ENCODE measurements at regions not wholly inside any gene's neighbourhood (a gene's known extent, or its start where the extent isn't known, plus 50 kb on each side); places are given as distances from the start of the nearest gene placed in this dataset.

GRCh38 chr2:166661391-166661790, 167.3 kb upstream of the SCN7A start:
- Histone ChIP-seq H3K36me3 (ENCODE audit: insufficient read depth, low read length) (no peaks in the 10 kb centered on the region), H3K4me2 (ENCODE audit: insufficient read depth, low read length) (no peak overlapping the region), H3K79me2 (ENCODE audit: insufficient read depth, low read length) (no peaks in the 10 kb centered on the region), H3K9me3 (ENCODE audit: low read depth, low read length) (no peaks in the 10 kb centered on the region), H3K4me1 (ENCODE audit: insufficient read depth, low read length) (no peaks in the 10 kb centered on the region), H2AFZ (ENCODE audit: low read length) (no peak overlapping the region), H3K27ac (ENCODE audit: low read depth, low read length) (no peak overlapping the region), H3K27me3 (ENCODE audit: insufficient read depth, low read length) (no peaks in the 10 kb centered on the region), H3K4me3 (ENCODE audit: insufficient read depth, low read length) (no peak overlapping the region), H4K20me1 (ENCODE audit: insufficient read depth, low read length) (no peaks in the 10 kb centered on the region)
- no peak for TF ChIP-seq CTCF (IDR thresholded peaks at IDR 0.05; ENCODE audit: extremely low read depth, low read depth, low read length)
- DNase-seq (ENCODE audit: insufficient read length, low spot score, missing footprints): no peak

- Histone ChIP-seq H3K27ac (ENCODE audit: low read depth, low read length) (no peak overlapping the region), H2AFZ (ENCODE audit: low read length) (no peak overlapping the region), H3K27me3 (ENCODE audit: insufficient read depth, low read length) (no peaks in the 10 kb centered on the region), H3K9me3 (ENCODE audit: low read depth, low read length) (no peaks in the 10 kb centered on the region), H3K36me3 (ENCODE audit: insufficient read depth, low read length) (no peaks in the 10 kb centered on the region), H4K20me1 (ENCODE audit: insufficient read depth, low read length) (no peaks in the 10 kb centered on the region), H3K4me3 (ENCODE audit: insufficient read depth, low read length) (no peak overlapping the region), H3K4me1 (ENCODE audit: insufficient read depth, low read length) (no peaks in the 10 kb centered on the region), H3K79me2 (ENCODE audit: insufficient read depth, low read length) (no peaks in the 10 kb centered on the region), H3K4me2 (ENCODE audit: insufficient read depth, low read length) (no peak overlapping the region)
- no peak for TF ChIP-seq CTCF (IDR thresholded peaks at IDR 0.05; ENCODE audit: extremely low read depth, low read depth, low read length)
- DNase-seq (ENCODE audit: insufficient read length, low spot score, missing footprints): no peak
Measured at GRCh38 chr2:166658901-166659300, 164.9 kb upstream of the SCN7A start.

DNA sequence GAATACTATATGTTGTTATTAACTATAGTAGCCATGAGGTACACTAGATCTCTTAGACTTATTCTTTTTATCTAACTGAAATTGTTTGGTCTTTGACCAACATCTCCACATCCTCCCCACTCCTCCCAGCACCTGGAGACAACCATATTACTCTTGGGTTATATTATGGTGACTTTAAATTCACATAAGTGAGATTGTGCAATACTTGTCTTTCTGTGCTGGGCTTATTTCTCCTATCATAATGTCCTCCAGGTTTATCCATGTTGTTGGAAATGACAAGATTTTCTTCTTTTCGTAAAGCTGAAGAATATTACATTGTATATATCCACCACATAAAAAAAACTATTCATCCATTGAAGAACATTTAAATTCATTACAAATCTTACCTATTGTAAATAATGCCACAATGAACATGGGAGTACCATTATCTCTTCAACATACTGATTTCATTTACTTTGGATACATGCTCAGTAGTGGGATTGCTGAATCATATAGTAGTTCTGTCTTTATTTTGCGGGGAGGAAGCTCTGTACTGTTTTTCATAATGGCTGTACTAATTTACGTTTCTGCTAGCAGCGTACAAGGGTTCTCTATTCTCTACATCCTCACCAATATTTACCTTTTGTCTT, 159.2 kb upstream of the SCN7A start:
- Histone ChIP-seq H3K9me3 (ENCODE audit: low read depth, low read length) (no peaks in the 10 kb centered on the region), H4K20me1 (ENCODE audit: insufficient read depth, low read length) (no peaks in the 10 kb centered on the region), H3K4me3 (ENCODE audit: insufficient read depth, low read length) (no peak overlapping the region), H3K4me2 (ENCODE audit: insufficient read depth, low read length) (no peak overlapping the region), H3K27ac (ENCODE audit: low read depth, low read length) (no peak overlapping the region), H2AFZ (ENCODE audit: low read length) (no peak overlapping the region), H3K79me2 (ENCODE audit: insufficient read depth, low read length) (no peaks in the 10 kb centered on the region), H3K4me1 (ENCODE audit: insufficient read depth, low read length) (no peaks in the 10 kb centered on the region), H3K36me3 (ENCODE audit: insufficient read depth, low read length) (no peaks in the 10 kb centered on the region), H3K27me3 (ENCODE audit: insufficient read depth, low read length) (no peaks in the 10 kb centered on the region)
- DNase-seq (ENCODE audit: insufficient read length, low spot score, missing footprints): no peak
- TF ChIP-seq CTCF (IDR thresholded peaks at IDR 0.05; ENCODE audit: extremely low read depth, low read depth, low read length): no peak

DNA sequence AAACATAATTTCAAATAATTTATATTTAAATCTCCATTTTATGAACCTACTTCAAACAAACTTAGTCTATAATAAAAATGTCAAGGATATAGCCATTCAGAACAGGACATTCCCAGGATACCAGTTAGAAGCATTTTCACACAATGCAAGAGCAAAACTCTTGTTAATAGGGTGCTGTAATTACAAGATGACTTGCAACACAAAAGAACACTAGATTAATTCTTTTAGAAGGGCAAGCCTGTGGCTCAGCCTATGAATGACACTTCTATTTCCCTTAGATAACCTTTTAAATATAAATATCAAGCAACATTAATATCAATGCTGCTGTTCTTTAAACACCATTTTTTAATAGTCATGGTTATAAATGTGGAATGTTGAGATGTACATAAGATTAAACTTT, 157.9 kb upstream of the SCN7A start:
- DNase-seq (ENCODE audit: insufficient read length, low spot score, missing footprints): no peak
- Histone ChIP-seq H3K4me3 (ENCODE audit: insufficient read depth, low read length) (no peak overlapping the region), H3K27ac (ENCODE audit: low read depth, low read length) (no peak overlapping the region), H3K9me3 (ENCODE audit: low read depth, low read length) (no peaks in the 10 kb centered on the region), H3K79me2 (ENCODE audit: insufficient read depth, low read length) (no peaks in the 10 kb centered on the region), H3K27me3 (ENCODE audit: insufficient read depth, low read length) (no peaks in the 10 kb centered on the region), H2AFZ (ENCODE audit: low read length) (no peak overlapping the region), H4K20me1 (ENCODE audit: insufficient read depth, low read length) (no peaks in the 10 kb centered on the region), H3K36me3 (ENCODE audit: insufficient read depth, low read length) (no peaks in the 10 kb centered on the region), H3K4me1 (ENCODE audit: insufficient read depth, low read length) (no peaks in the 10 kb centered on the region), H3K4me2 (ENCODE audit: insufficient read depth, low read length) (no peak overlapping the region)
- no peak for TF ChIP-seq CTCF (IDR thresholded peaks at IDR 0.05; ENCODE audit: extremely low read depth, low read depth, low read length)
